Ramos (cell line): ENCODE measurements at regions not wholly inside any gene's neighbourhood (a gene's known extent, or its start where the extent isn't known, plus 50 kb on each side); places are given as distances from the start of the nearest gene placed in this dataset.
"Not testable (repeated sequence)": the region's sequence is repeated elsewhere in the genome, so short reads cannot be mapped to it uniquely, and the experiment has no call there.

Source experiments
- in situ Hi-C: fragments of 300-500 bp; cut with MboI; formaldehyde crosslinking; loops from one replicate; pipeline ENCODE4 v1.14.3; 2022; ENCODE audit warnings: low sequenced_read_pairs; ENCODE audit not compliant: unreplicated experiment

- in situ Hi-C loops: no loop called here
Observed at GRCh38 chr7:112654322-112655216, 135.6 kb downstream of the TMEM168 start.

- in situ Hi-C loops: no loop called here
Observed at GRCh38 chr7:112665709-112666108, 124.5 kb downstream of the TMEM168 start.

- in situ Hi-C loops: no loop called here
Observed at GRCh38 chr7:112668561-112668960, 121.6 kb downstream of the TMEM168 start.

DNA sequence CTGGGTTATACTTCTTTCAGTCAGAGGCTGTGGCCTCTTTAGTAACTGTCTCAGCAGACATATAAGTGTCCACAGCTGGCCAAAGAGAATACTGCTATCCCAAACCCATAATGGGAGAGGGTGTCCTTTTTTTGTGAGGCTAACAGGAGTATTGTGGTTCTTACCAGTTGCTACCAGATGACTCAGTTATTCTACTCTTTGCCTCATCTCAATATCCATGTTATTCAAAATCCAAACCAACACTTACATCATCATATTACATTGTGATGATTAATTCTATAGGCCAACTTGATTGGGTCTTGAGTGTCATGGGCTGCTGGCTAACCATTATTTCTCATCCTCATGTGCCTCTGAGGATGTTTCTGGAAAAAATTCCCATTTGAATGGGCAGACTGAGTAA lies 120.9 kb downstream of the TMEM168 start:
- in situ Hi-C loops: no loop called here

- in situ Hi-C loops: no loop called here
Observed at GRCh38 chr7:112670193-112670592, 120.0 kb downstream of the TMEM168 start.

- in situ Hi-C loops: no loop called here
Observed at GRCh38 chr7:112678626-112679025, 111.6 kb downstream of the TMEM168 start.

DNA sequence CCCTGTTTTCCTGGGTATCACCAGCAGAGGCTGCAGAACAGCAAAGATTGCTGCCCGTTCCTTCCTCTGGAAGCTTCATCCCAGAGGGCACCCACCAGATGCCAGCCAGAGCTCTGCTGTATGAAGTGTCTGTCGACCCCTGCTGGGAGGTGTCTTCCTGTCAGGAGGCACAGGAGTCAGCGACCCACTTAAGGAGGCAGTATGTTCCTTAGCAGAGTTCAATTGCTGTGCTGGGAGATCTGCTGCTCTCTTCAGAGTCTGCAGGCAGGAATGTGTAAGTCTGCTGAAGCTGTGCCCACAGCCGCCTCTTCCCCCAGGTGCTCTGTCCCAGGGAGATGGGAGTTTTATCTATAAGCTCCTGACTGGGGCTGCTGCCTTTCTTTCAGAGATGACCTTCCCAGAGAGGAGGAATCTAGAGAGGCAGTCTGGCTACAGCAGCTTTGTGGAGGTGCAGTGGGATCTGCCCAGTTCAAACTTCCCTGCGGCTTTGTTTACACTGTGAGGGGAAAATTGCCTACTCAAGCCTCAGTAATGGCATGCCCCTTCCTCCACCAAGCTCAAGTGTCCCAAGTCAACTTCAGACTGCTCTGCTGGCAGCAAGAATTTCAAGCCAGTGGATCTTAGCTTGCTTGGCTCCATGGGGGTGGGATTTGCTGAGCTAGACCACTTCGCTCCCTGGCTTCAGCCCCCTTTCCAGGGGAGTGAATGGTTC lies 100.6 kb downstream of the TMEM168 start:
- in situ Hi-C loops: not testable (repeated sequence)

GRCh38 chr7:112692333-112692732 lies 97.9 kb downstream of the TMEM168 start:
- in situ Hi-C loops: no loop called here

GRCh38 chr7:112697211-112697610 lies 93.0 kb downstream of the TMEM168 start:
- in situ Hi-C loops: not testable (repeated sequence)

DNA sequence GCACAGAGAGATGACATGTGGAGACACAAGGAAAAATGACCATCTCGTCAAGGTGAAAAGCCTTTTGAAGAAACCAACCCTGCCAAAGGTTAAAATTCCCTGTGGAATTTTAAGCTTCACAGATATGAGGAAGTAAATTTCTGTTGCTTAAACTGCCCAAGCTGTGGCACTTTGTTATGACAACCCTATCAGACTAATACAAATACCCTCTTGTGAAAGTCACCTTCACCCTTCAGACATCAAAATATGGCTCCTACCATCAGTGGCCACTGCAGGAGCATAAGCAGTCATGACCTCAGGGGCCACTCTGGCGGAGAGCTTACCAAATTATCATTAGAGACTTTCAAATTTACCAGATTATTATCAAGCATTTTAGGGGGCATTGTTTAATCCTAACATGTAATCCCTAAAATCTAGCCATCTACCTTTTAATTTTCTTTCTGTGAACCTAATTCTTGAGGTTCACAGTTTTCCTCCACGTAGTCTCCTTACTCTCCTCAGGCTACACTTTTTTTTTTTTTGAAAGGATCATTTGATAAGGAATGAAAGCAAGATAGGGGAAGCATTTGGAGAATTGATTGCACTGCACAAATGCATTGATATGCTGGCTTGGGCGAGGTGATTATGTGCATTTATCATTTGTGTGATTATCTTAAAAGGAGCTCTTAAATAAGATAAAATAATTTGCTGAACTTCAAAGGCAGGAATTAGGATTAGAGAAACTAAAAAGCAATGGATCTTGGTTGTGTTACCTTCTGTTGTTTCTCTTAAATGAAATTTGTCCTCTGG lies 90.3 kb downstream of the TMEM168 start:
- in situ Hi-C loops: no loop called here

GRCh38 chr7:112701456-112701855 lies 88.7 kb downstream of the TMEM168 start:
- in situ Hi-C loops: no loop called here

DNA sequence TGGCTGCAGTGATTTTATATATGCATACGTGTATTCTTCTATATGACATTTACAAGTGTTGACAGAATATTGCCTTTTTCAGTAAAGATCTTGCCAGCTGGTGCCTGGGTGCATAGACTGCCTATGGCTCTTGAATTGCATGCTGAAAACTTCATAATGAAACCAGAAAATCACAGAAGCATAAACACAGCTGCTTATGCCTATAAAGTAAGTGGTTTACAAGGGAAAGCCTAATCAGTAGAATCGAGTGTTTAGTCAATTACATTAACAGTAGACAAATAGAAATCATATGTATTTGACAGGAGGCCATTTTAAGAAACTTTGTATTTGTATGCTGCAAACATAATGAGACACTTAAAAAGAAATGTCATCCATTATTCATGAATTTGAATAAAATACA lies 82.5 kb downstream of the TMEM168 start:
- in situ Hi-C loops: no loop called here

DNA sequence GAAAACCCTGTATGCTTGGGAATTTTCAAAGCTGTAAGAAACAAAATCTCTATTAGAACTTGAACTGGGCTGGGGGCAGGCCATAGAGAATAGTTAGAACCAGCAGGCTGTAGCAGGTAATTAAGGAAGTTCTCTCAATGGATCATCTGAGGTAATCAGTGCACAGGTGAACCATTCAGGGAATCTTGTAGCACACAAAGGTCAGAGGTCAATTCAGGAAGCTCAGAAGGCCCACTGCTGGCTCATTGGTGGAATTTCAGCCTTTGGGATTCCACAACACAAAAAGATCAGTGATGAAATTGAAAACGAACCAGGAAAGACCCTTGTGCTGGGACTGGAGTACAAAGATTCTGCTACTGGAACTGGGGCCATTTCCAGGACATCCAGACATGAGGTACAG lies 82.0 kb downstream of the TMEM168 start:
- in situ Hi-C loops: no loop called here
